BLaER1 (cell line): ENCODE measurements at regions not wholly inside any gene's neighbourhood (a gene's known extent, or its start where the extent isn't known, plus 50 kb on each side); places are given as distances from the start of the nearest gene placed in this dataset.

Source experiments
- H3K27ac ChIP-seq: shearing (Covaris generic); formaldehyde crosslinking; 2 replicates; pipeline ENCODE4 v1.8.1; 2022
- H3K27me3 ChIP-seq: shearing (Covaris generic); formaldehyde crosslinking; 2 replicates; pipeline ENCODE4 v1.8.1; 2022
- H3K36me3 ChIP-seq: shearing (Covaris generic); formaldehyde crosslinking; 2 replicates; pipeline ENCODE4 v1.8.1; 2022
- H3K4me1 ChIP-seq: shearing (Covaris generic); formaldehyde crosslinking; 2 replicates; pipeline ENCODE4 v1.8.1; 2022
- H3K4me2 ChIP-seq: shearing (Covaris generic); formaldehyde crosslinking; 2 replicates; pipeline ENCODE4 v1.8.1; 2022
- H3K4me3 ChIP-seq: shearing (Covaris generic); formaldehyde crosslinking; 2 replicates; pipeline ENCODE4 v1.8.1; 2022
- H3K9ac ChIP-seq: shearing (Covaris generic); formaldehyde crosslinking; 2 replicates; pipeline ENCODE4 v1.8.1; 2022
- H3K9me3 ChIP-seq: shearing (Covaris generic); formaldehyde crosslinking; 2 replicates; pipeline ENCODE4 v1.8.1; 2022
- H4K20me1 ChIP-seq: shearing (Covaris generic); formaldehyde crosslinking; 2 replicates; pipeline ENCODE4 v1.8.1; 2022
- Cebpa-rat ChIP-seq: shearing (Covaris generic); IDR thresholded peaks from 2 replicates; pipeline ENCODE4 v1.8.1; 2022

DNA sequence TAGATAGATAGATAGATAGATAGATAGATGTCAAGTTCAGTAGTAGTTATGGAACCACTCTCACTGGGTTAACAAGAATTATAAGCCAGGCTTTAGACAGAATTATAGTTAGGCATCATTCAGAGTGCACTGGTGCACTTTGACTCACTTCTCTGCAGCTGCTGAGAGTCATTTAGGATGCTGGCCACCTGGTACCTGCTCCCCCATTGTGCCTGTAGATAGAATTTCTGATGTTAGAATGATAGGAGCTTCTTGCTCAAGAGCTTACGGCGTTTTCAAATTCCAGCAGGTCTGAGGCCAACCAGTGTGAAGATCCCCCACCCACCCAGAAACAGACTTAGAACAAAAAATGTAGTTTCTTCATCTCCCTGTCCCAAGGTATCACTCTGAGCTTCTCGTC, 107.8 kb upstream of the HMCN1 start:
- no peaks in the 10 kb centered on the region for H3K27me3 ChIP-seq
- no peak for TF ChIP-seq Cebpa-rat
- H3K9me3 ChIP-seq, result no peaks in the 10 kb centered on the region
- H3K4me1 ChIP-seq, result no peaks in the 10 kb centered on the region
- no peaks in the 10 kb centered on the region for H4K20me1 ChIP-seq
- H3K4me2 ChIP-seq, result no peak overlapping the region
- H3K4me3 ChIP-seq, result no peak overlapping the region
- no peaks in the 10 kb centered on the region for H3K36me3 ChIP-seq
- no peak overlapping the region for H3K27ac ChIP-seq
- no peak overlapping the region for H3K9ac ChIP-seq

GRCh38 chr1:185610954-185611353, 123.2 kb upstream of the HMCN1 start:
- Histone ChIP-seq H3K4me1 (no peaks in the 10 kb centered on the region), H3K27ac (no peak overlapping the region), H3K4me2 (no peak overlapping the region), H3K9ac (no peak overlapping the region), H3K4me3 (no peak overlapping the region), H4K20me1 (no peaks in the 10 kb centered on the region), H3K36me3 (no peaks in the 10 kb centered on the region), H3K9me3 (no peaks in the 10 kb centered on the region), H3K27me3 (no peaks in the 10 kb centered on the region)
- no peak for TF ChIP-seq Cebpa-rat

GRCh38 chr1:185608177-185608576, 126.0 kb upstream of the HMCN1 start:
- Histone ChIP-seq H3K4me3 (no peak overlapping the region), H3K4me1 (no peaks in the 10 kb centered on the region; the same call in 1 of the 2 replicates), H3K9me3 (no peaks in the 10 kb centered on the region), H3K27ac (no peak overlapping the region), H3K36me3 (no peaks in the 10 kb centered on the region), H4K20me1 (no peaks in the 10 kb centered on the region), H3K9ac (no peak overlapping the region), H3K4me2 (no peak overlapping the region), H3K27me3 (no peaks in the 10 kb centered on the region)
- TF ChIP-seq Cebpa-rat, result no peak

DNA sequence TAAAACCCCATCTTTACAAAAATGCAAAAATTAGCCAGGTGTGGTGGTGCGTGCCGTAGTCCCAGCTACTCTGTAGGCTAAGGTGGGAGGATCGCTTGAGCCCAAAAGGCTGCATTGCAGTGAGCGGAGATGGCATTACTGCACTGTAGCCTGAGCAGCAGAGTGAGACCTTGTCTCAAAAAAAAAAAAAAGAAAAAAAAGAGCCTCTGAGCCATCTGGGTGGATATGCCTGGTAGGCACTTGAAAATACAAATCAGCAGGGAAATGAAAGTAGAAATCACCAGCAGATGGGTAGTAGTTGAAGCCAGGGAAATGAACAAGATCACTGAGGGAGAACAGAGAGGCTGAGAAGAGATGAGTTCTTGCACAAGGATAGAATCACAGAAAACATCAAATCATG, 131.0 kb upstream of the HMCN1 start:
- H3K9me3 ChIP-seq, result no peaks in the 10 kb centered on the region
- no peak overlapping the region for H3K4me3 ChIP-seq
- no peak overlapping the region for H3K4me2 ChIP-seq
- TF ChIP-seq Cebpa-rat, result no peak
- H3K9ac ChIP-seq, result no peak overlapping the region
- no peaks in the 10 kb centered on the region; the same call in 1 of the 2 replicates for H3K4me1 ChIP-seq
- H3K36me3 ChIP-seq, result no peaks in the 10 kb centered on the region
- no peak overlapping the region for H3K27ac ChIP-seq
- H3K27me3 ChIP-seq, result no peaks in the 10 kb centered on the region
- H4K20me1 ChIP-seq, result no peaks in the 10 kb centered on the region

- Histone ChIP-seq H3K4me1 (no peaks in the 10 kb centered on the region; the same call in 1 of the 2 replicates), H3K27me3 (no peaks in the 10 kb centered on the region), H3K27ac (no peak overlapping the region), H4K20me1 (no peaks in the 10 kb centered on the region), H3K4me3 (no peak overlapping the region), H3K36me3 (no peaks in the 10 kb centered on the region), H3K4me2 (no peak overlapping the region), H3K9ac (no peak overlapping the region), H3K9me3 (no peaks in the 10 kb centered on the region)
- no peak for TF ChIP-seq Cebpa-rat
Measured at GRCh38 chr1:185601189-185601588, 133.0 kb upstream of the HMCN1 start.

DNA sequence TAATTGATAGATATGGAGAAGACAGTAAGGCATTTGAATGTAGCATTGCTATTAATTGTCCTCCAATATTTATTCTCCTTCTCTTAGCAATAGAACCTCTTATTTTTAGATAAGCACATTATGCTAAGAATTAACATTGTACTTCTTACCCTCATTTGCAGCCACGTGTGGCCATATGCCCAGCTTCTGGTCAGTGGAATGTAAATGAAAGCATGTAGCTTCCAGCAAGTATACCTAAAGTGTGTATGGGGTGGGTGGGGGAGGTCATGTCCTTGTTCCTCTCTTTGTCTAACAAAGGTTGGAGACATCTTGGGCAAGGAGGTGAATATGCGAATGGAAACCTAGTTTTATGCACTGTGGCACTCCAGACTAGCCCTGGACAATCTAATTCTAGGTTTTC, 133.6 kb upstream of the HMCN1 start:
- H3K27ac ChIP-seq, result no peak overlapping the region
- no peaks in the 10 kb centered on the region for H4K20me1 ChIP-seq
- no peak overlapping the region for H3K4me3 ChIP-seq
- H3K36me3 ChIP-seq, result no peaks in the 10 kb centered on the region
- no peaks in the 10 kb centered on the region for H3K27me3 ChIP-seq
- H3K9ac ChIP-seq, result no peak overlapping the region
- no peaks in the 10 kb centered on the region for H3K9me3 ChIP-seq
- no peak for TF ChIP-seq Cebpa-rat
- no peak overlapping the region for H3K4me2 ChIP-seq
- no peaks in the 10 kb centered on the region; the same call in 1 of the 2 replicates for H3K4me1 ChIP-seq

DNA sequence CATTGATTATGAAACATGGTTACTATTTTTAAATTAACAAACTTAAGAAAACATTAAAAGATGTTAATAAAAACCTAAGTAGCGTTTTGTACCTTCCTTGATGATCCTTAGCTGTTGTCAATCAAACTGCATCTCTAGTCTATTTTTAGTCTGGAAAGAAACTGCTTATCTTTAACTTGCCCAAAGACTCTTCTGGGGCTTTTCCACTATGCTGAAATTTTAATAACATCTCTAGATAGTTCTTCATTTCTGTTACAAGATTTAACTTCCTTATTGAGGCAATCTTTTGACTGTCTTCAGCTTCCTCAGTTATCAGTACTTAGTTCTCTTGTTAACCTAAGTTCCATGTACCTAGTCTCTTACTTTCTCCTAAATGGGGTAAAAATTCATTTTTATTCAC, 135.9 kb upstream of the HMCN1 start:
- H3K4me2 ChIP-seq, result no peak overlapping the region
- no peaks in the 10 kb centered on the region for H3K27me3 ChIP-seq
- H3K9ac ChIP-seq, result no peak overlapping the region
- H4K20me1 ChIP-seq, result no peaks in the 10 kb centered on the region
- no peak overlapping the region for H3K27ac ChIP-seq
- H3K9me3 ChIP-seq, result no peaks in the 10 kb centered on the region
- no peaks in the 10 kb centered on the region for H3K36me3 ChIP-seq
- TF ChIP-seq Cebpa-rat, result no peak
- H3K4me3 ChIP-seq, result no peak overlapping the region
- no peaks in the 10 kb centered on the region; the same call in 1 of the 2 replicates for H3K4me1 ChIP-seq

- Histone ChIP-seq H3K36me3 (no peaks in the 10 kb centered on the region), H3K4me3 (no peak overlapping the region), H3K4me1 (no peaks in the 10 kb centered on the region), H3K9me3 (no peaks in the 10 kb centered on the region), H4K20me1 (no peaks in the 10 kb centered on the region), H3K4me2 (no peak overlapping the region), H3K27ac (no peak overlapping the region), H3K9ac (no peak overlapping the region), H3K27me3 (no peaks in the 10 kb centered on the region)
- no peak for TF ChIP-seq Cebpa-rat
Measured at GRCh38 chr1:185595835-185596667, 138.1 kb upstream of the HMCN1 start.

- Histone ChIP-seq H3K36me3 (no peaks in the 10 kb centered on the region), H3K27me3 (no peaks in the 10 kb centered on the region), H3K4me1 (no peaks in the 10 kb centered on the region), H3K4me3 (no peak overlapping the region), H4K20me1 (no peaks in the 10 kb centered on the region), H3K9me3 (no peaks in the 10 kb centered on the region), H3K4me2 (no peak overlapping the region), H3K9ac (no peak overlapping the region), H3K27ac (no peak overlapping the region)
- TF ChIP-seq Cebpa-rat, result no peak
Measured at GRCh38 chr1:185594786-185595410, 139.3 kb upstream of the HMCN1 start.

DNA sequence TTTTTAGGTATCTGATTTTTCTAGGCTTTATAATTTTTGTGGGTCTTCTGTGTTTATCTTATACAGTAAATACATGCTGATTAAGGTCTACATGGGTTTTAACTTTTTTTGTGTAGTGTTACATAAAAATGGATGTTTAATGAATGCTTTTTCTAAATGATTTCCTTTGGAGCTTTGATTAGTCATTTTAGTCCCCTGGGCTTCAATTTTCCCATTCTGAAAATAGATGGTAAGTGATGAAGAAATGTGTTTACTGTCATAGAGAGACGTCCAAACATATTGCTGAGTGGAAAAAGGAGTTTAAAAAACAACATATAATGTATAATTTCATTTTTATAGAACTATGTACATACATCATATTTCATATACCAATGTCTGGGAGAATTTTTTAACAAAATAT, 140.9 kb upstream of the HMCN1 start:
- no peak for TF ChIP-seq Cebpa-rat
- Histone ChIP-seq H3K9ac (no peak overlapping the region), H4K20me1 (no peaks in the 10 kb centered on the region), H3K4me1 (no peaks in the 10 kb centered on the region), H3K27me3 (no peaks in the 10 kb centered on the region), H3K4me2 (no peak overlapping the region), H3K9me3 (no peaks in the 10 kb centered on the region), H3K36me3 (no peaks in the 10 kb centered on the region), H3K4me3 (no peak overlapping the region), H3K27ac (no peak overlapping the region)
